Lower lobe of right lung (tissue), 2 donors: ENCODE measurements at regions not wholly inside any gene's neighbourhood (a gene's known extent, or its start where the extent isn't known, plus 50 kb on each side); places are given as distances from the start of the nearest gene placed in this dataset.

Experiments
- ATAC-seq, 2 donors: fragments of 200-7000 bp; cut with Tn5 transposase; one replicate each; pipeline ENCODE4 v1.9.1; 2020 to 2022; ENCODE audit warnings: mild to moderate bottlenecking in 2 of 2, moderate library complexity in 2 of 2
- DNase-seq: peaks from one replicate; pipeline ENCODE4 v3.0.0-alpha.2; 2020
- H3K27ac ChIP-seq: fragments of 200-600 bp; one replicate; pipeline ENCODE4 v1.8.0; 2022
- H3K27me3 ChIP-seq: fragments of 200-600 bp; one replicate; pipeline ENCODE4 v1.8.0; 2022; ENCODE audit warnings: low read depth
- H3K36me3 ChIP-seq: fragments of 200-600 bp; one replicate; pipeline ENCODE4 v1.8.0; 2022; ENCODE audit warnings: mild to moderate bottlenecking
- H3K4me1 ChIP-seq: fragments of 200-600 bp; one replicate; pipeline ENCODE4 v1.8.0; 2022
- H3K4me3 ChIP-seq: fragments of 200-600 bp; one replicate; pipeline ENCODE4 v1.8.0; 2022; ENCODE audit warnings: mild to moderate bottlenecking
- H3K9me3 ChIP-seq: fragments of 200-600 bp; one replicate; pipeline ENCODE4 v1.8.0; 2022
- CTCF ChIP-seq: fragments of 200-600 bp; IDR thresholded peaks from one replicate; pipeline ENCODE4 v1.8.0; 2022; ENCODE audit warnings: antibody characterized with exemption, mild to moderate bottlenecking
- intact Hi-C: fragments of 100-400 bp; cut with DNase I; formaldehyde crosslinking; loops from one replicate; pipeline ENCODE4 v1.11.0; 2022
- donor health status: DM: no; HTN: yes; CAD: no; lungs with severe emphysema.

- H3K4me3 ChIP-seq = no peak overlapping the region
- H3K27ac ChIP-seq = no peak overlapping the region
- H3K4me1 ChIP-seq = no peaks in the 10 kb centered on the region
- no peaks in the 10 kb centered on the region for H3K9me3 ChIP-seq
- no peaks in the 10 kb centered on the region for H3K36me3 ChIP-seq
- no peak for TF ChIP-seq CTCF
- intact Hi-C loops = no loop called here
- ATAC-seq (no peak), DNase-seq (no peak)
- H3K27me3 ChIP-seq = no peaks in the 10 kb centered on the region
Measured at GRCh38 chr5:166185185-166185584, 2106.3 kb upstream of the WWC1 start.

GRCh38 chr5:166188501-166189325, 2102.7 kb upstream of the WWC1 start:
- H3K27me3 ChIP-seq = no peaks in the 10 kb centered on the region
- TF ChIP-seq CTCF = no peak
- H3K36me3 ChIP-seq = no peaks in the 10 kb centered on the region
- H3K27ac ChIP-seq = no peak overlapping the region
- no peaks in the 10 kb centered on the region for H3K4me1 ChIP-seq
- intact Hi-C loops = no loop called here
- no peak overlapping the region for H3K4me3 ChIP-seq
- H3K9me3 ChIP-seq = no peaks in the 10 kb centered on the region
- DNase-seq (no peak), ATAC-seq (no peak)

- Histone ChIP-seq H3K9me3 (no peaks in the 10 kb centered on the region), H3K27ac (no peak overlapping the region), H3K4me3 (no peak overlapping the region), H3K4me1 (no peaks in the 10 kb centered on the region), H3K27me3 (no peaks in the 10 kb centered on the region), H3K36me3 (no peaks in the 10 kb centered on the region)
- intact Hi-C loops = no loop called here
- no peak for DNase-seq
- no peak for ATAC-seq
- no peak for TF ChIP-seq CTCF
Measured at GRCh38 chr5:166192696-166193095, 2098.7 kb upstream of the WWC1 start.

GRCh38 chr5:166195981-166196380, 2095.5 kb upstream of the WWC1 start:
- Histone ChIP-seq H3K27ac (no peak overlapping the region), H3K9me3 (no peaks in the 10 kb centered on the region), H3K36me3 (no peaks in the 10 kb centered on the region), H3K4me3 (no peak overlapping the region), H3K4me1 (no peaks in the 10 kb centered on the region), H3K27me3 (no peaks in the 10 kb centered on the region)
- ATAC-seq (no peak), DNase-seq (no peak)
- intact Hi-C loops = no loop called here
- TF ChIP-seq CTCF = no peak

- no peak for TF ChIP-seq CTCF
- no peak for DNase-seq
- ATAC-seq = no peak
- Histone ChIP-seq H3K27ac (no peak overlapping the region), H3K4me3 (no peak overlapping the region), H3K4me1 (no peaks in the 10 kb centered on the region), H3K27me3 (no peaks in the 10 kb centered on the region), H3K9me3 (no peaks in the 10 kb centered on the region), H3K36me3 (no peaks in the 10 kb centered on the region)
- intact Hi-C loops = no loop called here
Measured at GRCh38 chr5:166200532-166200931, 2090.9 kb upstream of the WWC1 start.
